Osteoblast (primary cell): ENCODE measurements at regions not wholly inside any gene's neighbourhood (a gene's known extent, or its start where the extent isn't known, plus 50 kb on each side); places are given as distances from the start of the nearest gene placed in this dataset.

Source experiments
- DNase-seq: peaks from one replicate; pipeline ENCODE4 v3.0.0; 2011; ENCODE audit warnings: low spot score, mixed read lengths; ENCODE audit not compliant: insufficient read length; ENCODE audit errors: missing footprints
- H2AFZ ChIP-seq: 2 replicates; pipeline ENCODE4 v1.6.0; 2011; ENCODE audit warnings: mild to moderate bottlenecking, low read length
- H3K27ac ChIP-seq: 2 replicates; pipeline ENCODE4 v1.5.1; 2011; ENCODE audit warnings: mild to moderate bottlenecking, low read depth, low read length, moderate library complexity
- H3K27me3 ChIP-seq: 2 replicates; pipeline ENCODE4 v1.6.0; 2012; ENCODE audit warnings: mild to moderate bottlenecking, control low read depth, inconsistent platforms, low read length, moderate library complexity; ENCODE audit not compliant: insufficient read depth
- H3K36me3 ChIP-seq: 2 replicates; pipeline ENCODE4 v1.5.1; 2011; ENCODE audit warnings: mild to moderate bottlenecking, low read length, control low read depth, moderate library complexity; ENCODE audit not compliant: insufficient read depth
- H3K4me1 ChIP-seq: 2 replicates; pipeline ENCODE4 v1.5.1; 2011; ENCODE audit warnings: mild to moderate bottlenecking, low read length, control low read depth, moderate library complexity; ENCODE audit not compliant: insufficient read depth
- H3K4me2 ChIP-seq: 2 replicates; pipeline ENCODE4 v1.6.0; 2011; ENCODE audit warnings: mild to moderate bottlenecking, low read length; ENCODE audit not compliant: insufficient read depth
- H3K4me3 ChIP-seq: fragments of 200-600 bp; sonication (generic); 3 replicates; pipeline ENCODE4 v1.5.1; 2012; ENCODE audit warnings: mild to moderate bottlenecking, low read length, inconsistent platforms; ENCODE audit not compliant: insufficient read depth
- H3K79me2 ChIP-seq: 2 replicates; pipeline ENCODE4 v1.6.0; 2012; ENCODE audit warnings: mild to moderate bottlenecking, low read length, control low read depth, inconsistent platforms; ENCODE audit not compliant: insufficient read depth
- H3K9me3 ChIP-seq: 2 replicates; pipeline ENCODE4 v1.5.1; 2011; ENCODE audit warnings: low read depth, low read length, control low read depth
- H4K20me1 ChIP-seq: 2 replicates; pipeline ENCODE4 v1.6.0; 2012; ENCODE audit warnings: mild to moderate bottlenecking, low read length, control low read depth; ENCODE audit not compliant: insufficient read depth
- TF ChIP-seq, protein P1 (sequence below): IDR thresholded peaks from 2 replicates; pipeline ENCODE4 v1.5.1; 2011; ENCODE audit warnings: mild to moderate bottlenecking, low read depth, low read length, moderate library complexity; ENCODE audit errors: extremely low read depth

DNA sequence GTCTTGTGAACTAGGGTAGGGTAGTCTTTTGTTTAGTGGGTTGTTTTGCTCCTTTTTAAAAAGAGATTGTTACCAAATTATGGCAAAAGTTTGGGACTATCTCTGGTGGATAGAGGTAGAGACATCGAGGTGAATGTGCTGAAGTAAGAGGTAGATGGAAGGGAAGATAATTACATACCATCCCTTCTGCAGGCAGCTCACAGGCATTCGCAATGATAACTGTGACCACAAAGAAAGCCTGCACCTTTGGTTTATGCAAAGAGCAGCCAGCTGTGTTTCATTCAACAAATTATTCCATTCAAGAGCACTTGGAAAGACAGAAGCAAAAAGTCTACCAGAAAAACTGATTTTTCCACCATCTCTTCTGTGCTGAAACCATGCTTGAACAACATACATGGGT lies 155.6 kb downstream of the GATB start:
- Histone ChIP-seq H3K27me3 (no peaks in the 10 kb centered on the region), H3K4me1 (no peaks in the 10 kb centered on the region), H3K4me3 (no peak overlapping the region), H3K36me3 (no peaks in the 10 kb centered on the region), H3K9me3 (no peaks in the 10 kb centered on the region), H4K20me1 (no peaks in the 10 kb centered on the region), H3K27ac (no peak overlapping the region), H3K79me2 (no peaks in the 10 kb centered on the region), H2AFZ (no peak overlapping the region), H3K4me2 (no peak overlapping the region)
- no peak for DNase-seq
- TF ChIP-seq, protein P1, sequence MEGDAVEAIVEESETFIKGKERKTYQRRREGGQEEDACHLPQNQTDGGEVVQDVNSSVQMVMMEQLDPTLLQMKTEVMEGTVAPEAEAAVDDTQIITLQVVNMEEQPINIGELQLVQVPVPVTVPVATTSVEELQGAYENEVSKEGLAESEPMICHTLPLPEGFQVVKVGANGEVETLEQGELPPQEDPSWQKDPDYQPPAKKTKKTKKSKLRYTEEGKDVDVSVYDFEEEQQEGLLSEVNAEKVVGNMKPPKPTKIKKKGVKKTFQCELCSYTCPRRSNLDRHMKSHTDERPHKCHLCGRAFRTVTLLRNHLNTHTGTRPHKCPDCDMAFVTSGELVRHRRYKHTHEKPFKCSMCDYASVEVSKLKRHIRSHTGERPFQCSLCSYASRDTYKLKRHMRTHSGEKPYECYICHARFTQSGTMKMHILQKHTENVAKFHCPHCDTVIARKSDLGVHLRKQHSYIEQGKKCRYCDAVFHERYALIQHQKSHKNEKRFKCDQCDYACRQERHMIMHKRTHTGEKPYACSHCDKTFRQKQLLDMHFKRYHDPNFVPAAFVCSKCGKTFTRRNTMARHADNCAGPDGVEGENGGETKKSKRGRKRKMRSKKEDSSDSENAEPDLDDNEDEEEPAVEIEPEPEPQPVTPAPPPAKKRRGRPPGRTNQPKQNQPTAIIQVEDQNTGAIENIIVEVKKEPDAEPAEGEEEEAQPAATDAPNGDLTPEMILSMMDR: no peak

DNA sequence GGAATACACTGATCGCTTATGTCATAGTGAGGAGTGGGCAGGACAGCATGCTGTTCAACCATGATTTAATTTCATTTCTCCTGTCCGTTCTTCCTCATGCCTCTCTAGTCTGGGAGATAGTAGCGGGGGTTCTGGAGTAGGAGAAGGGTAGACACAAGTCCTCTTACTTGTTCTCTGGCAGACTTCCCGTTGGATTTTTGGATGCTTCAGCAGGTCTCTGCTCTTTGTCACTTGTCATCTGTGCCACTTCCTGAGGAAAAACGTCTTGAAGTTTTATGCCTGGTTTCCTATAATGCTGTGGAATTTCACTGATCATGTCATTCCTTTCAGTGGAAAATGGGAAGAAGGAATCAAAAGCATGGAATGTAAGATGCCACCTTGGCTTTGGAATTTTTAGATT lies 154.7 kb downstream of the GATB start:
- Histone ChIP-seq H3K79me2 (no peaks in the 10 kb centered on the region), H3K4me3 (no peak overlapping the region), H3K4me2 (no peak overlapping the region), H4K20me1 (no peaks in the 10 kb centered on the region), H3K27me3 (no peaks in the 10 kb centered on the region), H3K4me1 (no peaks in the 10 kb centered on the region), H3K9me3 (no peaks in the 10 kb centered on the region), H3K27ac (no peak overlapping the region), H2AFZ (no peak overlapping the region), H3K36me3 (no peaks in the 10 kb centered on the region)
- DNase-seq: no peak
- TF ChIP-seq, protein P1: no peak

DNA sequence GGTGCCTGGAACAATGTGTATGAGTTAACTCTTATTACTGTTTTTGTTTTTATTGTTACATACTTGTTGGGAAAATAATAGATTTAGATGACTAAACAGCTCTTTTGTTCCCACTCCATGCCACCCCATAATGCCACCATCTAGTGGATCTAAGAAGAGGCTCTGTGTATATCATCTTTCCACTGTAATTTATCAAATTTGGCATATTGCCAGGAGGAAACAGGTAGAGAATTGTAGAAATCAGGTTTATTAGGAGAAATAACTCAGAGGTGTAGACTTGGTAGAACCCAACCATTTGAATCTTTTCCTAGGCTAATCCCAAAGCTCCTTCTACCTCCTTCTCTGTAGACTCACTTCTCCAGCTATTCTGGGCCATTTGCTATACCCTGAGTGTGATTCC lies 150.6 kb downstream of the GATB start:
- DNase-seq: no peak
- Histone ChIP-seq H2AFZ (no peak overlapping the region), H3K79me2 (no peaks in the 10 kb centered on the region), H3K4me2 (no peak overlapping the region), H3K9me3 (no peaks in the 10 kb centered on the region), H3K27ac (no peak overlapping the region), H3K36me3 (no peaks in the 10 kb centered on the region), H4K20me1 (no peaks in the 10 kb centered on the region), H3K4me1 (no peaks in the 10 kb centered on the region), H3K27me3 (no peaks in the 10 kb centered on the region), H3K4me3 (no peak overlapping the region)
- TF ChIP-seq, protein P1: no peak

DNA sequence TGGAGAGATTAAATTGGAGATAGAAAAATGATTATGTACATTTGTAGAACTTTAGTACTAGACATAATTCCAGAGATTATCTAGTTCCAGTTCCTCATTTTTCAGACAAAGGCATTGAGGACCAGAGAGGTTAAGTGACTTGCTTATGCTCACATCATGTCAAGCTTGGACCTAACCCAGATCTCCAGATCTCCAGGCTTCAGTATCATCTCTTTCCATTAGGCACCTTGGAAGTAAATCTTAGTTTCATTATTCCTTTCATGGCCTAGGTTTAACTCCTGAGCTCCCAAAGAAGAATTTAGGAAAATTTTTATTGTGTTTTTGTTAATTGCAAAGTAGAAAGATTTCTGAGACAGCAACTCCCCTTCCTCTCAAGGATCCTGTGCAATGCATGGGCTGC lies 148.8 kb downstream of the GATB start:
- DNase-seq: no peak
- Histone ChIP-seq H3K79me2 (no peaks in the 10 kb centered on the region), H3K4me3 (no peak overlapping the region)

More for the DNA sequence above, 148.8 kb downstream of the GATB start:
- Histone ChIP-seq H3K36me3 (no peaks in the 10 kb centered on the region), H2AFZ (no peak overlapping the region), H3K27me3 (no peaks in the 10 kb centered on the region), H3K4me1 (no peaks in the 10 kb centered on the region), H3K27ac (no peak overlapping the region), H4K20me1 (no peaks in the 10 kb centered on the region), H3K4me2 (no peak overlapping the region), H3K9me3 (no peaks in the 10 kb centered on the region)
- TF ChIP-seq, protein P1: no peak
